GM12878 (cell line): ENCODE measurements at regions not wholly inside any gene's neighbourhood (a gene's known extent, or its start where the extent isn't known, plus 50 kb on each side); places are given as distances from the start of the nearest gene placed in this dataset.

ENCODE experiments used
- ATAC-seq: fragments of 200-7000 bp; cut with Tn5 transposase; 3 replicates; pipeline ENCODE4 v1.9.1; 2020; ENCODE audit warnings: mild to moderate bottlenecking, moderate library complexity
- BruUV-seq: library from RNA; stranded (reverse); fragments of 400-500 nt; replicated peaks from 2 replicates; lab custom pipeline; 2021; lab: Mats Ljungman, UMichigan
- CTCF ChIA-PET: fragments of 300-600 bp; sonication (Branson Sonifier 250); formaldehyde crosslinking; extraction: SDS; loops from one replicate; lab custom pipeline; 2021; ENCODE audit warnings: inconsistent platforms; lab: Yijun Ruan, JAX
- POLR2A ChIA-PET: fragments of 350-600 bp; formaldehyde crosslinking; extraction: SDS; loops from one replicate; lab custom pipeline; 2021; ENCODE audit warnings: inconsistent platforms; lab: Charles Lee
- RAD21 ChIA-PET: fragments of 300-600 bp; sonication (Branson Sonifier 250); formaldehyde crosslinking; loops from one replicate; lab custom pipeline; 2023; ENCODE audit warnings: antibody characterized with exemption; ENCODE audit not compliant: unreplicated experiment; lab: Charles Lee
- SMC1A ChIA-PET: fragments of 300-600 bp; sonication (Branson Sonifier 250); formaldehyde crosslinking; loops from one replicate; lab custom pipeline; 2023; ENCODE audit not compliant: unreplicated experiment, uncharacterized antibody; lab: Charles Lee
- DNase-seq: peaks from one replicate; pipeline ENCODE4 v3.0.0-alpha.2; 2011; ENCODE audit warnings: low read depth, low spot score
- FAIRE-seq: peaks from 3 replicates; lab custom pipeline; 2011; peaks lifted over from hg19 to GRCh38; lab: Jason Lieb, UNC
- H2AFZ ChIP-seq: 2 replicates; pipeline ENCODE4 v1.6.0; 2011; ENCODE audit warnings: low read depth, low read length, control low read depth; ENCODE audit not compliant: control insufficient read depth
- H3K27ac ChIP-seq: 2 replicates; pipeline ENCODE4 v1.5.1; 2011; ENCODE audit warnings: control low read depth; ENCODE audit not compliant: control insufficient read depth, insufficient read depth
- H3K27me3 ChIP-seq, 2 experiments: replicated peaks in 1 of 2; 2 replicates each; pipeline versions ENCODE4 v1.6.0 to v1.6.1; 2011; ENCODE audit warnings: low read length in 1 of 2; ENCODE audit not compliant: control insufficient read depth in 2 of 2, insufficient read depth in 2 of 2
- H3K36me3 ChIP-seq, 2 experiments: 2 replicates each; pipeline ENCODE4 v1.5.1; 2011; ENCODE audit warnings: low read length in 1 of 2; ENCODE audit not compliant: control insufficient read depth in 2 of 2, insufficient read depth in 2 of 2
- H3K4me1 ChIP-seq: 2 replicates; pipeline ENCODE4 v1.6.1; 2011; ENCODE audit warnings: mild to moderate bottlenecking, low read length, moderate library complexity, mixed read lengths; ENCODE audit not compliant: control insufficient read depth, insufficient read depth
- H3K4me2 ChIP-seq: 2 replicates; pipeline ENCODE4 v1.6.0; 2011; ENCODE audit warnings: control low read depth; ENCODE audit not compliant: control insufficient read depth, insufficient read depth
- H3K4me3 ChIP-seq: fragments of 200-600 bp; sonication (generic); 2 replicates; pipeline ENCODE4 v1.5.1; 2016
- H3K79me2 ChIP-seq: 2 replicates; pipeline ENCODE4 v1.6.0; 2011; ENCODE audit warnings: low read length; ENCODE audit not compliant: control insufficient read depth, insufficient read depth
- H3K9ac ChIP-seq: 2 replicates; pipeline ENCODE4 v1.8.0; 2011; ENCODE audit warnings: low read length, control low read depth, mixed read lengths; ENCODE audit not compliant: control insufficient read depth, insufficient read depth
- H3K9me3 ChIP-seq: replicated peaks from 3 replicates; pipeline ENCODE4 v1.5.1; 2011; ENCODE audit warnings: mild to moderate bottlenecking, low read length; ENCODE audit not compliant: control insufficient read depth, insufficient read depth
- H4K20me1 ChIP-seq: 2 replicates; pipeline ENCODE4 v1.6.0; 2011; ENCODE audit not compliant: control insufficient read depth, insufficient read depth
- ASH2L ChIP-seq: fragments of 300-600, 200-600 bp; sonication (generic); IDR thresholded peaks from 2 replicates; pipeline ENCODE4 v1.6.1; 2017; ENCODE audit warnings: low read depth, mild to moderate bottlenecking, borderline replicate concordance
- ATF3 ChIP-seq: IDR thresholded peaks from 2 replicates; pipeline ENCODE4 v1.6.1; 2011; ENCODE audit warnings: low read depth, mild to moderate bottlenecking, low read length, moderate library complexity, borderline replicate concordance; ENCODE audit errors: extremely low read depth
- BMI1 ChIP-seq: fragments of 450-650 bp; IDR thresholded peaks from 2 replicates; pipeline ENCODE4 v1.6.1; 2016; ENCODE audit warnings: mild to moderate bottlenecking, moderate library complexity, borderline replicate concordance
- CBFB ChIP-seq: IDR thresholded peaks from 2 replicates; pipeline ENCODE4 v1.6.1; 2016; ENCODE audit warnings: antibody characterized with exemption, low read depth
- CHD1 ChIP-seq: IDR thresholded peaks from 2 replicates; pipeline ENCODE4 v1.6.1; 2012; ENCODE audit warnings: low read depth, low read length, improper control_type of control experiment
- CHD2 ChIP-seq: IDR thresholded peaks from 2 replicates; pipeline ENCODE4 v1.6.1; 2011; ENCODE audit warnings: low read depth, low read length, improper control_type of control experiment, borderline replicate concordance
- EGR1 ChIP-seq, 2 experiments: IDR thresholded peaks; 1 replicate in 1 of 2; 2 replicates in 1 of 2; pipeline ENCODE4 v1.6.1; 2011 to 2012; ENCODE audit warnings: low read depth in 2 of 2, low read length in 2 of 2, borderline replicate concordance in 1 of 2, mild to moderate bottlenecking in 1 of 2, moderate library complexity in 1 of 2
- ESRRA ChIP-seq: IDR thresholded peaks from 2 replicates; pipeline ENCODE4 v1.6.1; 2012; ENCODE audit warnings: mild to moderate bottlenecking, low read length, improper control_type of control experiment
- GABPA ChIP-seq: IDR thresholded peaks from 2 replicates; pipeline ENCODE4 v1.6.1; 2014; ENCODE audit warnings: antibody characterized with exemption, low read depth, mild to moderate bottlenecking, inconsistent platforms
- HDAC6 ChIP-seq: fragments of 200-600 bp; sonication (generic); IDR thresholded peaks from one replicate; pipeline ENCODE4 v1.8.0; 2017; ENCODE audit warnings: antibody characterized with exemption; ENCODE audit not compliant: unreplicated experiment
- HDGF ChIP-seq: fragments of 450-650 bp; IDR thresholded peaks from 2 replicates; pipeline ENCODE4 v1.6.1; 2016; ENCODE audit warnings: antibody characterized with exemption
- MEF2A ChIP-seq: IDR thresholded peaks from 2 replicates; pipeline ENCODE4 v1.6.1; 2011; ENCODE audit warnings: low read depth, mild to moderate bottlenecking, low read length, moderate library complexity; ENCODE audit not compliant: insufficient read depth
- MXI1 ChIP-seq: fragments of 150-350 bp; IDR thresholded peaks from 2 replicates; pipeline ENCODE4 v1.6.1; 2011; ENCODE audit warnings: low read depth, mild to moderate bottlenecking, inconsistent platforms, low read length, improper control_type of control experiment
- NFYB ChIP-seq: IDR thresholded peaks from 2 replicates; pipeline ENCODE4 v1.6.1; 2011; ENCODE audit warnings: low read depth, mild to moderate bottlenecking, low read length, improper control_type of control experiment, moderate library complexity; ENCODE audit not compliant: insufficient read depth
- REST ChIP-seq: IDR thresholded peaks from 2 replicates; pipeline ENCODE4 v1.6.1; 2012; ENCODE audit warnings: mild to moderate bottlenecking, low read depth, low read length
- SREBF2 ChIP-seq: IDR thresholded peaks from 2 replicates; pipeline ENCODE4 v1.6.1; 2012; ENCODE audit warnings: mild to moderate bottlenecking, low read length
- ZNF384 ChIP-seq: IDR thresholded peaks from 2 replicates; pipeline ENCODE4 v1.6.1; 2012; ENCODE audit warnings: low read depth, mild to moderate bottlenecking, low read length, improper control_type of control experiment, borderline replicate concordance
- WGBS: methylation state at CpG from one replicate; pipeline ENCODE4 v1.1.6; 2016; ENCODE audit warnings: low lambda C conversion rate; ENCODE audit not compliant: insufficient replicate concordance, insufficient coverage; ENCODE audit errors: missing lambda C conversion rate; 5-methylcytosine and 5-hydroxymethylcytosine counted together
- in situ Hi-C: fragments of 300-500 bp; cut with MboI; formaldehyde crosslinking; loops from 9 replicates; pipeline ENCODE4 v1.14.3; 2018; ENCODE audit warnings: mixed read lengths
- intact Hi-C: fragments of 100-400 bp; cut with micrococcal nuclease; formaldehyde crosslinking; loops from one replicate; pipeline ENCODE4 v1.14.2; 2022; ENCODE audit not compliant: unreplicated experiment
- TF ChIP-seq, protein P1 (sequence below): fragments of 450-650 bp; formaldehyde crosslinking; IDR thresholded peaks from 2 replicates; pipeline ENCODE4 v1.4.0; 2020; ENCODE audit warnings: mild to moderate bottlenecking, moderate library complexity

DNA sequence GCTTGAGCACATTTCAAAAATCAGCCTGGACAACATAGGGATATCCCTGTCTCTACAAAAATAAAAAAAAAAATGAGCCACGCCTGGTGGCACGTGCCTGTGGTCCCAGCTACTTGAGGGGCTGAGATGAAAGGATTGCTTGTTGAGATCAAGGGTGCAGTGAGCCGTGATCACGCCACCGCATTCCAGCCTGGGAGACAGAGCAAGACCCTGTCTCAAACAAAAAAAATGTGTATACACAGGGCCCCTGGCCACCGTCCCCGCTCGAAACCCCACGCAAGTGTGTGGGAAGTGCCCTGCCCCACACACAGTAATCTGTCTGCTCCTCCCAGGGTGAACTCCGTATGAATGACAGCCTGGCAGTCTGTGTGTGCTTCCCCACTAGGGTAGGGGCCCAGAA, 93.0 kb upstream of the RPL38 start:
- H2AFZ ChIP-seq = no peak overlapping the region
- no peak for ATAC-seq
- H3K79me2 ChIP-seq = no peaks in the 10 kb centered on the region
- FAIRE-seq = no peak
- in situ Hi-C loops (no loop called here), intact Hi-C loops (no loop called here)
- H3K36me3 ChIP-seq = no peaks in the 10 kb centered on the region
- no peaks in the 10 kb centered on the region for H3K27me3 ChIP-seq
- RAD21 ChIA-PET = no interaction called here
- BruUV-seq = no TSS peak
- SMC1A ChIA-PET = no interaction called here
- 51% methylated on average over 10 of the region's 10 CpGs for WGBS
- H3K9ac ChIP-seq = no peak overlapping the region
- H3K9me3 ChIP-seq = no peaks in the 10 kb centered on the region
- no peak overlapping the region for H3K4me3 ChIP-seq
- no peak overlapping the region for H3K4me2 ChIP-seq
- CTCF ChIA-PET = interaction anchor here (0.7 kb wide), 1 partner anchor 63 kb away, joined by 3 read pairs; no protein-coding TSS in a partner anchor
- POLR2A ChIA-PET = no interaction called here
- H4K20me1 ChIP-seq = no peaks in the 10 kb centered on the region
- no peaks in the 10 kb centered on the region for H3K4me1 ChIP-seq
- no peak overlapping the region for H3K27ac ChIP-seq
- no peak for DNase-seq
- TF ChIP-seq CHD1 = no peak
- TF ChIP-seq ESRRA = no peak
- no peak for TF ChIP-seq ASH2L
- TF ChIP-seq REST = no peak
- no peak for TF ChIP-seq GABPA
- no peak for TF ChIP-seq MEF2A
- TF ChIP-seq EGR1 (IDR thresholded peaks at IDR 0.05; ENCODE audit: borderline replicate concordance in 1 of 2, low read depth in 2 of 2, low read length in 2 of 2) = no peak
- TF ChIP-seq HDGF = no peak
- no peak for TF ChIP-seq ATF3
- TF ChIP-seq, protein P1, sequence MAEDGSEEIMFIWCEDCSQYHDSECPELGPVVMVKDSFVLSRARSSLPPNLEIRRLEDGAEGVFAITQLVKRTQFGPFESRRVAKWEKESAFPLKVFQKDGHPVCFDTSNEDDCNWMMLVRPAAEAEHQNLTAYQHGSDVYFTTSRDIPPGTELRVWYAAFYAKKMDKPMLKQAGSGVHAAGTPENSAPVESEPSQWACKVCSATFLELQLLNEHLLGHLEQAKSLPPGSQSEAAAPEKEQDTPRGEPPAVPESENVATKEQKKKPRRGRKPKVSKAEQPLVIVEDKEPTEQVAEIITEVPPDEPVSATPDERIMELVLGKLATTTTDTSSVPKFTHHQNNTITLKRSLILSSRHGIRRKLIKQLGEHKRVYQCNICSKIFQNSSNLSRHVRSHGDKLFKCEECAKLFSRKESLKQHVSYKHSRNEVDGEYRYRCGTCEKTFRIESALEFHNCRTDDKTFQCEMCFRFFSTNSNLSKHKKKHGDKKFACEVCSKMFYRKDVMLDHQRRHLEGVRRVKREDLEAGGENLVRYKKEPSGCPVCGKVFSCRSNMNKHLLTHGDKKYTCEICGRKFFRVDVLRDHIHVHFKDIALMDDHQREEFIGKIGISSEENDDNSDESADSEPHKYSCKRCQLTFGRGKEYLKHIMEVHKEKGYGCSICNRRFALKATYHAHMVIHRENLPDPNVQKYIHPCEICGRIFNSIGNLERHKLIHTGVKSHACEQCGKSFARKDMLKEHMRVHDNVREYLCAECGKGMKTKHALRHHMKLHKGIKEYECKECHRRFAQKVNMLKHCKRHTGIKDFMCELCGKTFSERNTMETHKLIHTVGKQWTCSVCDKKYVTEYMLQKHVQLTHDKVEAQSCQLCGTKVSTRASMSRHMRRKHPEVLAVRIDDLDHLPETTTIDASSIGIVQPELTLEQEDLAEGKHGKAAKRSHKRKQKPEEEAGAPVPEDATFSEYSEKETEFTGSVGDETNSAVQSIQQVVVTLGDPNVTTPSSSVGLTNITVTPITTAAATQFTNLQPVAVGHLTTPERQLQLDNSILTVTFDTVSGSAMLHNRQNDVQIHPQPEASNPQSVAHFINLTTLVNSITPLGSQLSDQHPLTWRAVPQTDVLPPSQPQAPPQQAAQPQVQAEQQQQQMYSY = no peak
- TF ChIP-seq BMI1 = no peak
- TF ChIP-seq HDAC6 = no peak
- TF ChIP-seq NFYB = no peak
- TF ChIP-seq ZNF384 = no peak
- TF ChIP-seq CBFB = no peak
- TF ChIP-seq SREBF2 = no peak
- no peak for TF ChIP-seq CHD2
- no peak for TF ChIP-seq MXI1
